Mesothelial cell of epicardium (in vitro differentiated cells): ENCODE measurements at regions not wholly inside any gene's neighbourhood (a gene's known extent, or its start where the extent isn't known, plus 50 kb on each side); places are given as distances from the start of the nearest gene placed in this dataset.

Source experiments
- DNase-seq, 2 experiments: peaks; one replicate each; pipeline ENCODE4 v3.0.0; 2021; ENCODE audit warnings: low spot score in 2 of 2; ENCODE audit not compliant: unreplicated experiment in 2 of 2
- H3K27ac Mint-ChIP-seq: 2 replicates; pipeline ENCODE4 v1.8.0; 2021; ENCODE audit warnings: mixed read lengths
- H3K27me3 Mint-ChIP-seq: 2 replicates; pipeline ENCODE4 v1.8.0; 2021; ENCODE audit warnings: low read depth, mixed read lengths
- H3K36me3 Mint-ChIP-seq: 2 replicates; pipeline ENCODE4 v1.8.0; 2021; ENCODE audit warnings: mixed read lengths
- H3K4me1 Mint-ChIP-seq: 2 replicates; pipeline ENCODE4 v1.8.0; 2021; ENCODE audit warnings: mixed read lengths
- H3K4me3 Mint-ChIP-seq: 2 replicates; pipeline ENCODE4 v1.8.0; 2021; ENCODE audit warnings: mild to moderate bottlenecking, moderate library complexity, mixed read lengths
- H3K9me3 Mint-ChIP-seq: 2 replicates; pipeline ENCODE4 v1.8.0; 2021; ENCODE audit warnings: mixed read lengths
- CTCF ChIP-seq: fragments of 200-600 bp; sonication (generic); IDR thresholded peaks from one replicate; pipeline ENCODE4 v1.5.0; 2021; ENCODE audit warnings: antibody characterized with exemption; ENCODE audit not compliant: unreplicated experiment

- no peak for DNase-seq
- H3K27me3 Mint-ChIP-seq = no peaks in the 10 kb centered on the region
- H3K27ac Mint-ChIP-seq = no peak overlapping the region
- peaks cover 6% of the 10 kb centered on the region for H3K9me3 Mint-ChIP-seq
- TF ChIP-seq CTCF = no peak
- H3K4me1 Mint-ChIP-seq = peaks cover 2% of the 10 kb centered on the region
- H3K4me3 Mint-ChIP-seq = no peak overlapping the region
- H3K36me3 Mint-ChIP-seq = peaks cover 6% of the 10 kb centered on the region
These were observed 257.3 kb downstream of the GAS1 start for GRCh38 chr9:86690034-86690433.

DNA sequence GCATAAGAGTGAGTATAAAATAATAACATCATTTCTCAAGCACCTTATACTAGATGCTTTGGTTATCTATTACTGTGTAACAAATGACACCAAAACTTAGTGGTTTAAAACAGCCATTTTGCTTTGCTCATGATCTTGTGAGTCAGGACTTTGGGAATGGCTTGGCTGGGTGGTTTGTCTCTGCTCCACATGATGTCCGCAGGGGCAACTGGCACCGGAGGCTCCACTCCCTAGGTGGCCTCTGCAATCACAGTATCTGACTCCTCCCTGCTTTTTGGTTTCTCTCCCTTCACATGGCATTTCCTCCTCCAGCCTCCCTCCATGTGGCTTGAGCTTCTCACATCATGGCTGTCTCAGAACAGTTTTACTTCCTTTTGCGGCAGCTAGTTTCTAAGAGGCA is 259.5 kb downstream of the GAS1 start:
- no peak for TF ChIP-seq CTCF
- Mint-ChIP-seq H3K27ac (no peak overlapping the region), H3K4me1 (peaks cover 11% of the 10 kb centered on the region), H3K27me3 (no peaks in the 10 kb centered on the region), H3K9me3 (peaks cover 6% of the 10 kb centered on the region), H3K4me3 (no peak overlapping the region), H3K36me3 (peaks cover 6% of the 10 kb centered on the region)
- no peak for DNase-seq

DNA sequence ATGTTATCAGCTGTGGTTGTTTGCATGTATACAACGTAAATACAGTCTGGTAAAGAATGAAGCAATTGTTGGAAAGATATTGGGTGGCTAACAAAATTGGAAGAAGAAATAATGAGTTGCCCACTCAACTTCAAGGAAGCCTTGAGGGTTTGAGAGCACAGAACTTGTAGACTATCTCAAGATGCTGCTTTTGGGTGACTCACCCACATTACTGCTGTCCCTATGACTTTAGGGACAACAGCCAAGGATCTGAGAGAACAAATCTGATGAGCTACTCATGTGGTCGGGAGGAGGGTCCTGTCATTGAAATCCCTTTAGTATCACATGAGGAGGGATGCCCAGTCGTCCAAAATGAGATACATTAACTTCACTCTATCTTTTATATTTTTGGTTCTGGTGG is 261.8 kb downstream of the GAS1 start:
- no peak overlapping the region for H3K27ac Mint-ChIP-seq
- H3K9me3 Mint-ChIP-seq = no peaks in the 10 kb centered on the region
- TF ChIP-seq CTCF = no peak
- H3K36me3 Mint-ChIP-seq = no peaks in the 10 kb centered on the region
- peaks cover 13% of the 10 kb centered on the region for H3K4me1 Mint-ChIP-seq
- H3K27me3 Mint-ChIP-seq = no peaks in the 10 kb centered on the region
- no peak for DNase-seq
- H3K4me3 Mint-ChIP-seq = no peak overlapping the region

DNA sequence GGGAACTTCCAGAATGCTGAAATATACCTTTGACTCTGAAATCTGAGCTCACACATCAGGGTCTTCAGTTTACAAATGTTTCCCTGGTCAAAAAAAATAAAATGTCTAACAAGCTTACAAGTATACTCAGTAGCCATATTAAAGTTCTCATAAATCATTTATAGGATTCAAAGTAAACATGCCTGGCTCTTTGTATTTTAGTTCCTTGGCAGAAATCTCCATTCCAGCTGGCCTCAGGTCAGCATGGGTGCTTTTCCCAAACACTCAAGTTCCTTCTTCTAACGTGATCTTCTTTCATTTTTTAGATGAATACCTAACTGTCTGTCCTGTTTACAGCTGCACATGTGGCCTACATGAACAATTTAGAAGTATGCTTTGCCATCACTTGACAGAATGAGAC is 263.2 kb downstream of the GAS1 start:
- H3K4me1 Mint-ChIP-seq = peaks cover 11% of the 10 kb centered on the region
- no peak for DNase-seq
- no peaks in the 10 kb centered on the region for H3K9me3 Mint-ChIP-seq
- H3K36me3 Mint-ChIP-seq = no peaks in the 10 kb centered on the region
- TF ChIP-seq CTCF = no peak
- peak overlapping the region; percentile 28 for H3K27ac Mint-ChIP-seq
- H3K27me3 Mint-ChIP-seq = no peaks in the 10 kb centered on the region
- no peak overlapping the region for H3K4me3 Mint-ChIP-seq

GRCh38 chr9:86682240-86682639 is 265.1 kb downstream of the GAS1 start:
- Mint-ChIP-seq H3K27me3 (no peaks in the 10 kb centered on the region), H3K9me3 (no peaks in the 10 kb centered on the region), H3K4me1 (peaks cover 11% of the 10 kb centered on the region), H3K36me3 (no peaks in the 10 kb centered on the region), H3K27ac (no peak overlapping the region), H3K4me3 (no peak overlapping the region)
- TF ChIP-seq CTCF = no peak
- no peak for DNase-seq

DNA sequence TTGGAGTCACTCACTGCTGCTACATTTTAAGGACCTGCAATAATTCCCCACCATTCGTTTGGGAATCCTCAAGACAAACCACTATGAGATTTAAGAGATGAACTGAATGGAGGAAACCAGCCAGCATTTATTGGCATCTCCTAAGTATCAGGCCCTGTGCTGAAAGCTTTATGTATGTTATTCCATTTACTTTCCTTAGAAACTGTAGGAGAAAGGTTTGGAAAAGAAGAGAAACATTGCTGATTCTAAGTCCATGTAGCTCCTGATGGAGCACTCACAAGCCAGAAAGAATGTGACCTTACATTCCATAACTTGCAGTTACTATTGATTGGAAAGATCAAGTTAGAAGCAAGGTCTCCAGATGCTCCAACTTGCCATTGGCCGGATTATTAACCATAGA is 267.4 kb downstream of the GAS1 start:
- Mint-ChIP-seq H3K4me1 (peaks cover 19% of the 10 kb centered on the region), H3K4me3 (no peak overlapping the region), H3K27ac (no peak overlapping the region), H3K9me3 (no peaks in the 10 kb centered on the region), H3K36me3 (no peaks in the 10 kb centered on the region), H3K27me3 (no peaks in the 10 kb centered on the region)
- DNase-seq = no peak
- no peak for TF ChIP-seq CTCF
